Urinary bladder (tissue), 3 donors: ENCODE measurements at regions not wholly inside any gene's neighbourhood (a gene's known extent, or its start where the extent isn't known, plus 50 kb on each side); places are given as distances from the start of the nearest gene placed in this dataset.

Experiments used
- DNase-seq: peaks from one replicate; pipeline ENCODE4 v3.0.0-alpha.2; 2015; ENCODE audit errors: extremely low spot score
- H3K27ac ChIP-seq: one replicate; pipeline ENCODE4 v1.5.1; 2013; ENCODE audit warnings: low read depth, mild to moderate bottlenecking, moderate library complexity
- H3K36me3 ChIP-seq: one replicate; pipeline ENCODE4 v1.6.1; 2013; ENCODE audit warnings: mild to moderate bottlenecking, moderate library complexity; ENCODE audit not compliant: insufficient read depth
- H3K4me1 ChIP-seq: one replicate; pipeline ENCODE4 v1.6.1; 2013; ENCODE audit warnings: mild to moderate bottlenecking, moderate library complexity; ENCODE audit not compliant: insufficient read depth
- H3K4me3 ChIP-seq: one replicate; pipeline ENCODE4 v1.5.1; 2013; ENCODE audit warnings: low read depth, low read length
- WGBS: extraction: QIAGEN DNeasy Blood & Tissue Kit; methylation state at CpG from one replicate; pipeline ENCODE4 v1.1.7; 2013; 5-methylcytosine and 5-hydroxymethylcytosine counted together
- donor health status: healthy with polysubstance abuse.
- donor health status: healthy.

DNA sequence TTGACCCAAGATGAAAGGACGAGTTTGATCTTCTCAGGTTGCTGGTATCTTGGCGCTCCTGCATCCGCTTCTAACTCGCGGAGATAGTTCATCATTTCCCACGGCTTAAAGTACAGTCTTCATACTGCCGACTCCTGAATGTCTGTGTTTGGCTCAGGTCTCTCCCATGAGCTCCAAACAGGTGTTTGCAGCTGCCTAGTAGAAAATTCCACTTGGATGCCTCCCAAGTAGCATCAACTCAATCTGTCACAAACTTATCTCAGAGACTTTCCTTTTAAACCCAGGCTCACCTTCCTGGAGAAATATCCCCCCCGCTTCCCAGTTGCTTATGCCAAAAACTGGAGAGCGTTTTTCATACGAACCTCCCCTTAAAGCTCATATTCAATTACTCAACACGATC is 986.5 kb downstream of the TBC1D22A start:
- DNase-seq, result no peak
- Histone ChIP-seq H3K4me3 (no peak overlapping the region), H3K4me1 (no peaks in the 10 kb centered on the region), H3K36me3 (no peaks in the 10 kb centered on the region), H3K27ac (no peak overlapping the region)
- WGBS, result 31% methylated on average over 11 of the region's 11 CpGs

GRCh38 chr22:47748271-47748670 is 985.8 kb downstream of the TBC1D22A start:
- Histone ChIP-seq H3K36me3 (no peaks in the 10 kb centered on the region), H3K4me3 (no peak overlapping the region), H3K27ac (no peak overlapping the region), H3K4me1 (no peaks in the 10 kb centered on the region)
- 57% methylated on average over 6 of the region's 6 CpGs for WGBS
- no peak for DNase-seq

- H3K4me3 ChIP-seq, result no peak overlapping the region
- H3K27ac ChIP-seq, result no peak overlapping the region
- WGBS, result 84% methylated on average over 10 of the region's 10 CpGs
- no peak for DNase-seq
- no peaks in the 10 kb centered on the region for H3K4me1 ChIP-seq
- H3K36me3 ChIP-seq, result no peaks in the 10 kb centered on the region
Observed at GRCh38 chr22:47740109-47740805, 977.8 kb downstream of the TBC1D22A start.

- no peak overlapping the region for H3K4me3 ChIP-seq
- 73% methylated on average over 16 of the region's 16 CpGs for WGBS
- DNase-seq, result no peak
- no peaks in the 10 kb centered on the region for H3K4me1 ChIP-seq
- no peaks in the 10 kb centered on the region for H3K36me3 ChIP-seq
- H3K27ac ChIP-seq, result no peak overlapping the region
Observed at GRCh38 chr22:47739291-47740015, 977.0 kb downstream of the TBC1D22A start.

DNA sequence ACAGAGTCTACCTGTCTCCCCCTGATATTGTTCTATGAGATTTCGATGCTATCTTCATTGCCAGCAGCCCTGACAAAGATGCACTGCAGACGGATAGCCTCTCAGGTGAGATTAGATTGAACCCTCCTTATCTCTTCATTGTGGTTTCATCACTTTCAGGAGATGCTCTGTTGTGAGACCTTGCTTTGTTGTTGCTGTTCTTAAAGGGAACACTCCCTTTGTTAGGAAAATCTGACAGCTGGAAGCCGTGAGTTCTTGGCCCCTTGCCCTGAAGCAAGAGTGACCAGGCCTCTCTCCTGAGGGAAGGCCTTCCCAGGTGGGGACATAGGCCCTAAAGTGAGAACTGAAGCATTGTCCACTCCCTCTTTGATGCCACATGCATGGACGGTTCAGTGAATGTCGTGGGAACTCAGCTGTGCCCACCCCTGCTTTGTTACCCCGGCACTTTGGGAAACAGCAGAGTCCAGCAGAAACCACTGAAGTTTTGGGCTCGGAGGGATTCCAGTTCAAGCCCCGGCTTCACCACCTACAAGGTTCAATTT is 976.1 kb downstream of the TBC1D22A start:
- DNase-seq, result no peak
- no peaks in the 10 kb centered on the region for H3K4me1 ChIP-seq
- H3K36me3 ChIP-seq, result no peaks in the 10 kb centered on the region
- WGBS, result 64% methylated on average over 8 of the region's 8 CpGs
- no peak overlapping the region for H3K4me3 ChIP-seq
- no peak overlapping the region for H3K27ac ChIP-seq

DNA sequence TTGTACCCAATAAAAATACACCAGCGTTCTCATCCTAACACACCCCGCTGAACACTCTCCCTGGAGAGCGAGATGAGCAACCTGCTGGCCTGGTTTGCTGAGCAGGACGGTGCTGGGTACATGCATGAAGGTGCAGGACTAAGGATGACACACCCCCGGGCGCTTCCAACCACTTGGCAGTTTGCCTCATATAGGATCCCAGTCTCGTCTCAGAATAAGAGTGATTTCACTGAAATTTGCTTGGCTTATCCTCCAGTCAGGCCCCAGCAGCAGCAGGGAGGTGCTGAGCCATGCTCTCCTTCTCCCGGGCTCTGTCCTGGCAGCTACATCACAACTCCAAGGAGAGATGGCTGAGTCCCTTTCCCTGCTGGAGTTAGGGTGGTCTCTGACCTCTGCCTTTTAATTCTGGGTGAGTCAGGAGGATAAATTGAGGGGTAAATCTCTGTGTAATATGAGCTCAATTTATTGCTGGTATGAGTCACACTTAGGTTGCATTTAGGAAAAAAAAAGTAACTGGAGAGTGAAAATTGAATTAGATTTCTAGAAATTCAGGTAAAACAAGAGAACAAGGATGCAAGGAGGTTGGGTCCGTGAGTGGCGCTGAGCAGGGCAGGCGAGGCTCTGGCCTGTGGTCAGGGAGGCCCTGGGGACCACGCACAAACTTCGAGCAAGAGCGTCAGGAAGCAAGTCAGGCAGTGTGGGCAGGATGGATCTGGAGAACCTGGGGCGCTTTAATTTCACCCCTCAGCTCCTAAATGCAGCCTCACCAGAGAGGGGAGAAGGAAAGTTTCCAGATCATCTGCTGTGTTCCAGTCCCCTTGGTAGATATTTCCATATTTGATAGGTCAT is 974.0 kb downstream of the TBC1D22A start:
- no peak for DNase-seq
- no peaks in the 10 kb centered on the region for H3K36me3 ChIP-seq
- 68% methylated on average over 15 of the region's 15 CpGs for WGBS
- H3K4me1 ChIP-seq, result no peaks in the 10 kb centered on the region
- no peak overlapping the region for H3K27ac ChIP-seq
- H3K4me3 ChIP-seq, result no peak overlapping the region

GRCh38 chr22:47734511-47734910 is 972.1 kb downstream of the TBC1D22A start:
- WGBS, result 90% methylated on average over 7 of the region's 7 CpGs
- no peak for DNase-seq
- Histone ChIP-seq H3K27ac (no peak overlapping the region), H3K4me1 (no peaks in the 10 kb centered on the region), H3K36me3 (no peaks in the 10 kb centered on the region), H3K4me3 (no peak overlapping the region)

DNA sequence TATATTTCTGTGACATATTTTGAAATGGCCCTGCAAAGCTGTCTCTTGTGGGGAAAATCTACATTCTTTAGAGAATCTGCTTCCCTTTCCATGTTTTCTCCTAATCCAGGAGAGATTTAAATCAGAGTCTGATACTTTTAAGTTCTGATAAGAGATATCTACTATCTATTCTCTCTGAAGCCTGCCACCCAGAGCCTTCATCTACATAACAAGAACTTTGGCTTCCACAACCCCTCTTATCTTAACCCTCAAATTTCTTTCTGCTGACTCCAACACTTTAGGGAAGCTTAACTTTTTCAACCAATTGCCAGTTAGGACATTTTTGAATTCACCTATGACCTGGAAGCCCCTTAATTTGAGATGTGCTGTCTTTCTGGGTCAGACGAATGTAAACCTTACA is 965.2 kb downstream of the TBC1D22A start:
- Histone ChIP-seq H3K27ac (no peak overlapping the region), H3K4me1 (no peaks in the 10 kb centered on the region), H3K36me3 (no peaks in the 10 kb centered on the region), H3K4me3 (no peak overlapping the region)
- no peak for DNase-seq
- WGBS, result 43% methylated on average over 1 of the region's 1 CpG

GRCh38 chr22:47724751-47725150 is 962.3 kb downstream of the TBC1D22A start:
- Histone ChIP-seq H3K36me3 (no peaks in the 10 kb centered on the region), H3K27ac (no peak overlapping the region), H3K4me1 (no peaks in the 10 kb centered on the region), H3K4me3 (no peak overlapping the region)
- 34% methylated on average over 2 of the region's 2 CpGs for WGBS
- DNase-seq, result no peak

DNA sequence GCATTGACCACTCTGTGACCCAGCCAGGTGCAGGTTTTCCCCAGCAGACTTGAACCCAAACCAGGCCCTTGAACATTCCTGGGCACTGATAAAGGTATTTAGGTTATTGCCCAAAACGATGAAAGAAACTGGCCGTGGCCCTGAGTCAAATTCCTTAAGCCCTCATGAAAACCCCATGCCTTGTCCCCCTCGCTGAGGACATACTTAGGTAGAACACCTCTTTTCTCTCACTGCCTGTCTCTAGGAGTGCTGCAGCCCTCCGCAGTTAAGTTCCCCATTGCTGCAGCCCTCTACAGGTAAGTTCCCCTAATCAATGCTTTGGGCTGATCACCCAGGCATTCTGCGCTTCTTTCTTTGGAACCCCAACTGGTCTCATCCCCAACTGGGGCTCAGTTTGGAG is 961.6 kb downstream of the TBC1D22A start:
- H3K4me1 ChIP-seq, result no peaks in the 10 kb centered on the region
- no peaks in the 10 kb centered on the region for H3K36me3 ChIP-seq
- WGBS, result 42% methylated on average over 5 of the region's 5 CpGs
- H3K27ac ChIP-seq, result no peak overlapping the region
- no peak for DNase-seq
- no peak overlapping the region for H3K4me3 ChIP-seq

GRCh38 chr22:47718337-47718736 is 955.9 kb downstream of the TBC1D22A start:
- no peak overlapping the region for H3K27ac ChIP-seq
- H3K4me1 ChIP-seq, result no peaks in the 10 kb centered on the region
- DNase-seq, result no peak
- WGBS, result 79% methylated on average over 3 of the region's 3 CpGs
- H3K36me3 ChIP-seq, result no peaks in the 10 kb centered on the region
- no peak overlapping the region for H3K4me3 ChIP-seq

GRCh38 chr22:47716890-47717615 is 954.6 kb downstream of the TBC1D22A start:
- Histone ChIP-seq H3K4me3 (no peak overlapping the region), H3K4me1 (no peaks in the 10 kb centered on the region), H3K27ac (no peak overlapping the region), H3K36me3 (no peaks in the 10 kb centered on the region)
- WGBS, result 81% methylated on average over 16 of the region's 16 CpGs
- no peak for DNase-seq
